H1 (cell line): ENCODE measurements at regions not wholly inside any gene's neighbourhood (a gene's known extent, or its start where the extent isn't known, plus 50 kb on each side); places are given as distances from the start of the nearest gene placed in this dataset.

Experiments used
- CTCF ChIA-PET: fragments of 300-600 bp; sonication (Branson Sonifier 250); formaldehyde crosslinking; loops from one replicate; lab custom pipeline; 2021; ENCODE audit not compliant: partially characterized antibody; lab: Charles Lee
- POLR2A ChIA-PET: fragments of 300-600 bp; sonication (Branson Sonifier 250); formaldehyde crosslinking; loops from one replicate; lab custom pipeline; 2021; ENCODE audit warnings: inconsistent platforms; ENCODE audit not compliant: partially characterized antibody; lab: Charles Lee
- DNase-seq, 2 experiments: peaks; one replicate each; pipeline versions ENCODE4 v3.0.0 to v3.0.0-alpha.2; 2010 to 2022; ENCODE audit warnings: low spot score in 2 of 2, low read depth in 1 of 2, mixed read lengths in 1 of 2
- FAIRE-seq: peaks from 2 replicates; lab custom pipeline; 2011; peaks lifted over from hg19 to GRCh38; lab: Jason Lieb, UNC
- H2AFZ ChIP-seq: 2 replicates; pipeline ENCODE4 v1.8.1; 2012; ENCODE audit warnings: low read length, inconsistent platforms
- H2AK5ac ChIP-seq: 2 replicates; pipeline ENCODE4 v1.6.1; 2013; ENCODE audit warnings: low read depth, low read length
- H2BK120ac ChIP-seq: replicated peaks from 2 replicates; pipeline ENCODE3; 2013; ENCODE audit warnings: low read depth, low read length, inconsistent platforms
- H2BK12ac ChIP-seq: 2 replicates; pipeline ENCODE4 v1.6.1; 2013; ENCODE audit warnings: low read depth, low read length
- H2BK15ac ChIP-seq: 2 replicates; pipeline ENCODE4 v1.6.1; 2013; ENCODE audit warnings: low read length
- H2BK20ac ChIP-seq: 2 replicates; pipeline ENCODE4 v1.6.1; 2013; ENCODE audit warnings: low read length
- H2BK5ac ChIP-seq: 2 replicates; pipeline ENCODE4 v1.6.1; 2013; ENCODE audit warnings: low read depth, low read length
- H3K14ac ChIP-seq: 2 replicates; pipeline ENCODE4 v1.6.1; 2013; ENCODE audit warnings: inconsistent platforms; ENCODE audit not compliant: insufficient read length
- H3K18ac ChIP-seq: 2 replicates; pipeline ENCODE4 v1.6.1; 2013; ENCODE audit warnings: low read length; ENCODE audit errors: extremely low read depth
- H3K23ac ChIP-seq: 2 replicates; pipeline ENCODE4 v1.6.1; 2013; ENCODE audit warnings: inconsistent platforms; ENCODE audit not compliant: insufficient read length
- H3K23me2 ChIP-seq: 2 replicates; pipeline ENCODE4 v1.6.1; 2013; ENCODE audit warnings: low read depth, low read length
- H3K27ac ChIP-seq: 2 replicates; pipeline ENCODE4 v1.6.1; 2011; ENCODE audit warnings: low read depth, low read length, inconsistent platforms
- H3K27me3 ChIP-seq, 4 experiments: replicated peaks in 1 of 4; 1 replicate in 1 of 4; 2 replicates in 3 of 4; pipeline versions ENCODE4 v1.6.1 to v1.8.1; 2011 to 2013; ENCODE audit warnings: low read length in 3 of 4, mild to moderate bottlenecking in 3 of 4, inconsistent platforms in 2 of 4, mixed read lengths in 2 of 4, moderate library complexity in 1 of 4; ENCODE audit not compliant: control insufficient read depth in 3 of 4, insufficient read depth in 3 of 4; ENCODE audit errors: extremely low read depth in 1 of 4
- H3K36me3 ChIP-seq, 4 experiments: 2 replicates each; pipeline versions ENCODE4 v1.6.1 to v1.8.1; 2011 to 2013; ENCODE audit warnings: mild to moderate bottlenecking in 4 of 4, low read length in 3 of 4, moderate library complexity in 2 of 4, control low read depth in 1 of 4, inconsistent platforms in 1 of 4; ENCODE audit not compliant: insufficient read depth in 4 of 4, control insufficient read depth in 2 of 4
- H3K4ac ChIP-seq: replicated peaks from 2 replicates; pipeline ENCODE3; 2013; ENCODE audit warnings: low read length, low read depth, mixed read lengths, inconsistent platforms; ENCODE audit not compliant: insufficient read length
- H3K4me1 ChIP-seq, 4 experiments: replicated peaks in 1 of 4; 1 replicate in 1 of 4; 2 replicates in 3 of 4; pipeline versions ENCODE4 v1.6.1 to v1.8.1; 2011 to 2013; ENCODE audit warnings: low read length in 3 of 4, inconsistent platforms in 2 of 4, mixed read lengths in 1 of 4; ENCODE audit not compliant: insufficient read depth in 4 of 4, control insufficient read depth in 3 of 4
- H3K4me2 ChIP-seq, 2 experiments: 2 replicates each; pipeline versions ENCODE4 v1.6.1 to v1.8.1; 2011 to 2013; ENCODE audit warnings: low read depth in 2 of 2, low read length in 2 of 2, control low read depth in 1 of 2, inconsistent platforms in 1 of 2, mild to moderate bottlenecking in 1 of 2; ENCODE audit not compliant: insufficient read depth in 1 of 2
- H3K4me3 ChIP-seq, 4 experiments: fragments of 200-600, 300-600 bp in 1 of 4; sonication (generic), shearing (Covaris generic), sonication (Bioruptor Twin) in 1 of 4; 2 replicates each; pipeline versions ENCODE4 v1.5.1 to v1.8.1; 2011 to 2016; ENCODE audit warnings: low read length in 4 of 4, low read depth in 3 of 4, control low read depth in 2 of 4, inconsistent platforms in 2 of 4, mild to moderate bottlenecking in 2 of 4, mixed read lengths in 1 of 4, moderate library complexity in 1 of 4; ENCODE audit not compliant: insufficient read depth in 2 of 4; ENCODE audit errors: extremely low read depth in 1 of 4
- H3K56ac ChIP-seq: replicated peaks from 2 replicates; pipeline ENCODE3; 2013; ENCODE audit warnings: low read depth, mild to moderate bottlenecking, mixed read lengths, low read length, inconsistent platforms; ENCODE audit not compliant: insufficient read length
- H3K79me1 ChIP-seq: 2 replicates; pipeline ENCODE4 v1.6.1; 2013; ENCODE audit warnings: low read depth, low read length, control low read depth
- H3K79me2 ChIP-seq, 2 experiments: 2 replicates each; pipeline versions ENCODE4 v1.6.1 to v1.8.1; 2012 to 2013; ENCODE audit warnings: low read length in 2 of 2, mild to moderate bottlenecking in 2 of 2, inconsistent platforms in 1 of 2; ENCODE audit not compliant: insufficient read depth in 2 of 2, control insufficient read depth in 1 of 2
- H3K9ac ChIP-seq, 4 experiments: replicated peaks in 1 of 4; 1 replicate in 1 of 4; 2 replicates in 3 of 4; pipeline versions ENCODE4 v1.6.1 to v1.8.1; 2011 to 2013; ENCODE audit warnings: low read depth in 3 of 4, low read length in 3 of 4, control low read depth in 2 of 4, mild to moderate bottlenecking in 2 of 4, moderate library complexity in 2 of 4, inconsistent platforms in 1 of 4; ENCODE audit errors: extremely low read depth in 1 of 4
- H3K9me3 ChIP-seq, 2 experiments: 2 replicates each; pipeline versions ENCODE4 v1.6.1 to v1.8.1; 2012 to 2013; ENCODE audit warnings: mild to moderate bottlenecking in 2 of 2, moderate library complexity in 2 of 2, control low read depth in 1 of 2, inconsistent platforms in 1 of 2, low read depth in 1 of 2, low read length in 1 of 2, mixed read lengths in 1 of 2; ENCODE audit not compliant: insufficient read depth in 2 of 2
- H4K20me1 ChIP-seq, 2 experiments: replicated peaks in 1 of 2; 2 replicates each; pipeline versions ENCODE3 to v1.8.1; 2011 to 2013; ENCODE audit warnings: inconsistent platforms in 2 of 2, low read length in 2 of 2, mild to moderate bottlenecking in 1 of 2; ENCODE audit not compliant: insufficient read depth in 2 of 2, control insufficient read depth in 1 of 2
- H4K5ac ChIP-seq: 2 replicates; pipeline ENCODE4 v1.6.1; 2013; ENCODE audit warnings: low read length, low read depth, mixed read lengths, inconsistent platforms; ENCODE audit not compliant: insufficient read length
- H4K8ac ChIP-seq: 2 replicates; pipeline ENCODE4 v1.8.0; 2013; ENCODE audit warnings: mild to moderate bottlenecking, moderate library complexity, low read length, inconsistent platforms; ENCODE audit not compliant: insufficient read depth; ENCODE audit errors: extremely low read depth
- H4K91ac ChIP-seq: replicated peaks from 2 replicates; pipeline ENCODE3; 2013; ENCODE audit warnings: low read length, mixed read lengths, inconsistent platforms; ENCODE audit not compliant: insufficient read length
- MAFK ChIP-seq: IDR thresholded peaks from 2 replicates; pipeline ENCODE4 v1.6.1; 2012; ENCODE audit warnings: low read depth, mild to moderate bottlenecking, improper control_type of control experiment, low read length
- NANOG ChIP-seq: IDR thresholded peaks from 2 replicates; pipeline ENCODE4 v1.6.1; 2011; ENCODE audit warnings: low read length, low read depth, mild to moderate bottlenecking, inconsistent platforms; ENCODE audit not compliant: insufficient read depth, poor library complexity, severe bottlenecking
- SIX5 ChIP-seq: IDR thresholded peaks from 2 replicates; pipeline ENCODE4 v1.6.1; 2011; ENCODE audit warnings: mild to moderate bottlenecking, low read depth, low read length
- TEAD4 ChIP-seq: IDR thresholded peaks from 2 replicates; pipeline ENCODE4 v1.6.1; 2012; ENCODE audit warnings: low read depth, low read length, inconsistent platforms, mixed read lengths
- WGBS, 2 experiments: shearing (Covaris generic) in 1 of 2; methylation state at CpG; one replicate each; pipeline versions ENCODE4 v1.1.6 to v1.1.7; 2013 to 2015; ENCODE audit warnings: low lambda C conversion rate in 2 of 2, mixed read lengths in 2 of 2, inconsistent platforms in 1 of 2, low coverage in 1 of 2, missing lambda C conversion rate in 1 of 2; ENCODE audit not compliant: insufficient replicate concordance in 2 of 2, insufficient coverage in 1 of 2, insufficient read length in 1 of 2; ENCODE audit errors: extremely low coverage in 1 of 2, missing lambda C conversion rate in 1 of 2; 5-methylcytosine and 5-hydroxymethylcytosine counted together

DNA sequence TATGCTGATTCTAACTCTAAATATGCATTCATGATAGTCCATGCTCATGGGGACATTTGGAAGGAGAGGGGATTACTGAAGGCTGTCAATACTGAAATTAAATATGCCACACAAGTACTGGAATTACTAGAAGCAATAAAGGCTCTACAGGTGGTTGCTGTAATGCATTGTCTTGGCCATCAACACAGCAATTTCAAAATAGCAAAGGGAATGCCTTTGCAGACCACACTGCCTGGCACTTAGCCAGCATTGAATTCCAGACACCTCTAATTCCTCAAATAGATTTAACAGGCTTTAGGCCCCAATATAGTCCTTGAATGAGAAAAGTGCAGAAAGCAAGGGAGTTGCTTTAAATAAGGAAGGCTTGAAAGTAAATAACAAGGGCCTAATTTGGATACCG, 115.8 kb upstream of the PLCL2 start:
- Histone ChIP-seq H2BK120ac (no peak overlapping the region), H3K4me3 (no peak overlapping the region), H3K27ac (no peak overlapping the region), H4K20me1 (no peaks in the 10 kb centered on the region), H3K4ac (no peak overlapping the region), H3K9ac (no peak overlapping the region), H3K14ac (no peak overlapping the region), H4K5ac (no peak overlapping the region), H3K79me2 (no peaks in the 10 kb centered on the region), H3K27me3 (no peaks in the 10 kb centered on the region), H2AK5ac (no peak overlapping the region), H3K9me3 (peaks cover 0 to 6% of the 10 kb centered on the region in 2 experiments; a peak in 1 of 4 replicates), H3K23ac (no peak overlapping the region), H3K18ac (no peak overlapping the region; the same call in 1 of the 2 replicates), H3K36me3 (no peaks in the 10 kb centered on the region), H2AFZ (no peak overlapping the region), H2BK15ac (no peak overlapping the region), H4K8ac (no peak overlapping the region), H2BK20ac (no peak overlapping the region), H3K4me1 (peaks cover 2 to 16% (median 9%) of the 10 kb centered on the region in 4 experiments; a peak in 6 of 7 replicates), H3K56ac (no peak overlapping the region), H4K91ac (no peak overlapping the region), H2BK5ac (peak overlapping the region; percentile 37; the same call in 1 of the 2 replicates), H3K23me2 (no peaks in the 10 kb centered on the region), H3K4me2 (0 out of 4 replicates have a peak overlapping the region, but pooled peaks of 1 of the 2 experiments have one; percentile 13), H3K79me1 (no peaks in the 10 kb centered on the region), H2BK12ac (no peak overlapping the region)
- WGBS, 2 experiments = 80% methylated on average over 1 of the region's 1 CpG; no CpG with 5 or more reads in 1 of the 2 experiments
- DNase-seq = no peak
- CTCF ChIA-PET = interaction anchor here (1.1 to 1.2 kb wide), 2 partner anchors 115 to 168 kb away, joined by 3 read pairs; no protein-coding TSS in a partner anchor
- FAIRE-seq = no peak
- peak; percentile 48; the same call in 1 of the 2 replicates for TF ChIP-seq TEAD4
- no peak for TF ChIP-seq MAFK
- no peak for TF ChIP-seq SIX5
- peak; percentile 83 for TF ChIP-seq NANOG
- POLR2A ChIA-PET = no interaction called here
